ENCODE measurements at regions not wholly inside any gene's neighbourhood (a gene's known extent, or its start where the extent isn't known, plus 50 kb on each side); places are given as distances from the start of the nearest gene placed in this dataset.

DNA sequence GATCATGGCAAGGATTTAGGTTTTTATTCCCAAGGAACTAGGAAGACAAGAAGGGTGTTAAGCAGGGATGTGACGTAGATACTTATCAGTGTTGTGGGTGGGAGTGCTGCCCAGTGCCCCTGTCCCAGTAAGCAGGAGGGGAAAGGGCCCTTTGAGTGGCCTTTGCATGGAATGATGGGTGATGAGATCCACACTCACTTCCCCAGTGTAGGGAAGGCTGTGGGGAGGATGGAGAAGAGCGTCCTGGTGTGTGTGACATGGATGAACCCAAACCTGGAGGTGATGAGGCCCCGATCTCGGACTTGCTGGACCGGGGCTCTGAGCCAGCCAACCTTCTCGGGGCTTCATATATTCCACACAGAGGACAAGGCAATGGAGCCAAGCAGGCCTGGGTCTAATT, 610.9 kb downstream of the CDH26 start:
- no peaks in the 10 kb centered on the region for H3K9me3 ChIP-seq (ENCODE audit: control insufficient read depth in 4 of 4, insufficient read depth in 3 of 4, low read length in 3 of 4)
- no peak overlapping the region for H3K4me3 ChIP-seq
- no peak overlapping the region for H3K9ac ChIP-seq (ENCODE audit: insufficient read depth in 1 of 2, low read length in 2 of 2)
- H3K4me1 ChIP-seq (ENCODE audit: control insufficient read depth in 5 of 5, insufficient read depth in 5 of 5, low read length in 5 of 5), result peaks cover 0 to 17% (median 0%) of the 10 kb centered on the region in 5 donors
- ATAC-seq (ENCODE audit: insufficient read depth, low FRiP score) (no peak), DNase-seq (no peak)
- no peaks in the 10 kb centered on the region for H3K36me3 ChIP-seq (ENCODE audit: control insufficient read depth in 4 of 4, insufficient read depth in 4 of 4, low read length in 4 of 4)
- 90 to 96% methylated on average over 6 of the region's 6 CpGs for WGBS, 2 donors
- H3K27ac ChIP-seq (ENCODE audit: low read depth in 1 of 2, low read length in 1 of 2), result no peak overlapping the region
- TF ChIP-seq, protein P1, sequence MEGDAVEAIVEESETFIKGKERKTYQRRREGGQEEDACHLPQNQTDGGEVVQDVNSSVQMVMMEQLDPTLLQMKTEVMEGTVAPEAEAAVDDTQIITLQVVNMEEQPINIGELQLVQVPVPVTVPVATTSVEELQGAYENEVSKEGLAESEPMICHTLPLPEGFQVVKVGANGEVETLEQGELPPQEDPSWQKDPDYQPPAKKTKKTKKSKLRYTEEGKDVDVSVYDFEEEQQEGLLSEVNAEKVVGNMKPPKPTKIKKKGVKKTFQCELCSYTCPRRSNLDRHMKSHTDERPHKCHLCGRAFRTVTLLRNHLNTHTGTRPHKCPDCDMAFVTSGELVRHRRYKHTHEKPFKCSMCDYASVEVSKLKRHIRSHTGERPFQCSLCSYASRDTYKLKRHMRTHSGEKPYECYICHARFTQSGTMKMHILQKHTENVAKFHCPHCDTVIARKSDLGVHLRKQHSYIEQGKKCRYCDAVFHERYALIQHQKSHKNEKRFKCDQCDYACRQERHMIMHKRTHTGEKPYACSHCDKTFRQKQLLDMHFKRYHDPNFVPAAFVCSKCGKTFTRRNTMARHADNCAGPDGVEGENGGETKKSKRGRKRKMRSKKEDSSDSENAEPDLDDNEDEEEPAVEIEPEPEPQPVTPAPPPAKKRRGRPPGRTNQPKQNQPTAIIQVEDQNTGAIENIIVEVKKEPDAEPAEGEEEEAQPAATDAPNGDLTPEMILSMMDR (IDR thresholded peaks at IDR 0.05; ENCODE audit: control extremely low read depth, extremely low read depth), result no peak
- H3K27me3 ChIP-seq (ENCODE audit: control insufficient read depth in 3 of 3, insufficient read depth in 3 of 3, low read length in 2 of 3), result peaks cover 0 to 2% (median 0%) of the 10 kb centered on the region in 3 donors

DNA sequence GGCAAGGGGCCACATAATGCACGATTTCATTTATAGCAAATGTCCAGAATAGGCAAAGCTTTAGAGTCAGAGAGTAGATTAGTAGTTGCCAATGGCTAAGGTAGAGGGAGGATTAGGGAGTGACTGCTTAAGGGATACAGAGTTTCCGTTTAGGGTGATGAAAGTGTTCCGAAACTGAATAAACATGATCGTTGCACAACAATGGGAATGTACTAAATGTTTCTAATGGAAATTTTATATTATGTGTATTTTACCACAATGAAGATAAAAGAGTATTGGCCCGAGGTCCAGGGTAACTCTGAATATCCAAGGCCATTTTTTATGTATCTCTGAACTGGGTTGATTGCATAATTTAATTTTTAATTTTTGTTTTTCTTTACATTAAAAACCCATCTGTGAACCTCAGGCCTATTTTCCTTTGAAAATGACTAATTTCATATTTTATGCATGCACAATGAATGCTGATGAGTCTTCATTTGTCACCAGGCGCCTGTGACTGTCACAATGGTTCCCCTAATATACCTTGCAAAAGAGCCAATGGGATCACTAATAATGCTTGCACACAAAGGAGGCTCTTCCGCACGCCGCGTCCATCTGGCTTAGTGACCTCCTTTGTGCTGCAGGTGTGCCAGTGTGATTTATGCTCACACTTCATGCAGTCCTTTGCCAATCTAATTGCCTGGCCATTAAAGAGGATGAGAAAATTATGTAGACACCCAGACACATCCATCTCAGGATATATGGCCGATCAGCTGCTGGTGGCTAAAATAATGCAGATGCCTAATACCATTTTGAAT, 612.5 kb downstream of the CDH26 start:
- no peak for ATAC-seq (ENCODE audit: insufficient read depth, low FRiP score)
- 88 to 91% methylated on average over 11 of the region's 11 CpGs for WGBS, 2 donors
- TF ChIP-seq, protein P1 (IDR thresholded peaks at IDR 0.05; ENCODE audit: control extremely low read depth, extremely low read depth), result no peak

GRCh38 chr20:60573003-60573680, 614.9 kb downstream of the CDH26 start:
- no peaks in the 10 kb centered on the region for H3K36me3 ChIP-seq (ENCODE audit: control insufficient read depth in 4 of 4, insufficient read depth in 4 of 4, low read length in 4 of 4)
- ATAC-seq (ENCODE audit: insufficient read depth, low FRiP score) (no peak), DNase-seq (peak in 2 of 3 donors; percentile 90 to 91)
- no peak overlapping the region for H3K27ac ChIP-seq (ENCODE audit: low read depth in 1 of 2, low read length in 1 of 2)
- H3K27me3 ChIP-seq (ENCODE audit: control insufficient read depth in 3 of 3, insufficient read depth in 3 of 3, low read length in 2 of 3), result peaks cover 0 to 2% (median 0%) of the 10 kb centered on the region in 3 donors
- WGBS, 2 donors, result 65 to 81% methylated on average over 4 of the region's 4 CpGs
- H3K9ac ChIP-seq (ENCODE audit: insufficient read depth in 1 of 2, low read length in 2 of 2), result no peak overlapping the region
- H3K4me3 ChIP-seq, result no peak overlapping the region
- H3K9me3 ChIP-seq (ENCODE audit: control insufficient read depth in 4 of 4, insufficient read depth in 3 of 4, low read length in 3 of 4), result no peaks in the 10 kb centered on the region
- peaks cover 0 to 22% (median 0%) of the 10 kb centered on the region in 5 donors for H3K4me1 ChIP-seq (ENCODE audit: control insufficient read depth in 5 of 5, insufficient read depth in 5 of 5, low read length in 5 of 5)
- TF ChIP-seq, protein P1 (IDR thresholded peaks at IDR 0.05; ENCODE audit: control extremely low read depth, extremely low read depth), result no peak

More for the DNA sequence above, 612.5 kb downstream of the CDH26 start:
- Histone ChIP-seq H3K36me3 (ENCODE audit: control insufficient read depth in 4 of 4, insufficient read depth in 4 of 4, low read length in 4 of 4) (no peaks in the 10 kb centered on the region), H3K9ac (ENCODE audit: insufficient read depth in 1 of 2, low read length in 2 of 2) (no peak overlapping the region), H3K4me3 (no peak overlapping the region), H3K4me1 (ENCODE audit: control insufficient read depth in 5 of 5, insufficient read depth in 5 of 5, low read length in 5 of 5) (peaks cover 0 to 22% (median 0%) of the 10 kb centered on the region in 5 donors), H3K9me3 (ENCODE audit: control insufficient read depth in 4 of 4, insufficient read depth in 3 of 4, low read length in 3 of 4) (no peaks in the 10 kb centered on the region), H3K27me3 (ENCODE audit: control insufficient read depth in 3 of 3, insufficient read depth in 3 of 3, low read length in 2 of 3) (peaks cover 0 to 2% (median 0%) of the 10 kb centered on the region in 3 donors), H3K27ac (ENCODE audit: low read depth in 1 of 2, low read length in 1 of 2) (no peak overlapping the region)
- peak in 1 of 3 donors; percentile 65 for DNase-seq

All from lung (tissue), 11 donors.